Osteoblast (primary cell): ENCODE measurements at regions not wholly inside any gene's neighbourhood (a gene's known extent, or its start where the extent isn't known, plus 50 kb on each side); places are given as distances from the start of the nearest gene placed in this dataset.

Source experiments
- DNase-seq: peaks from one replicate; pipeline ENCODE4 v3.0.0; 2011; ENCODE audit warnings: low spot score, mixed read lengths; ENCODE audit not compliant: insufficient read length; ENCODE audit errors: missing footprints
- H2AFZ ChIP-seq: 2 replicates; pipeline ENCODE4 v1.6.0; 2011; ENCODE audit warnings: mild to moderate bottlenecking, low read length
- H3K27ac ChIP-seq: 2 replicates; pipeline ENCODE4 v1.5.1; 2011; ENCODE audit warnings: mild to moderate bottlenecking, low read depth, low read length, moderate library complexity
- H3K27me3 ChIP-seq: 2 replicates; pipeline ENCODE4 v1.6.0; 2012; ENCODE audit warnings: mild to moderate bottlenecking, control low read depth, inconsistent platforms, low read length, moderate library complexity; ENCODE audit not compliant: insufficient read depth
- H3K36me3 ChIP-seq: 2 replicates; pipeline ENCODE4 v1.5.1; 2011; ENCODE audit warnings: mild to moderate bottlenecking, low read length, control low read depth, moderate library complexity; ENCODE audit not compliant: insufficient read depth
- H3K4me1 ChIP-seq: 2 replicates; pipeline ENCODE4 v1.5.1; 2011; ENCODE audit warnings: mild to moderate bottlenecking, low read length, control low read depth, moderate library complexity; ENCODE audit not compliant: insufficient read depth
- H3K4me2 ChIP-seq: 2 replicates; pipeline ENCODE4 v1.6.0; 2011; ENCODE audit warnings: mild to moderate bottlenecking, low read length; ENCODE audit not compliant: insufficient read depth
- H3K4me3 ChIP-seq: fragments of 200-600 bp; sonication (generic); 3 replicates; pipeline ENCODE4 v1.5.1; 2012; ENCODE audit warnings: mild to moderate bottlenecking, low read length, inconsistent platforms; ENCODE audit not compliant: insufficient read depth
- H3K79me2 ChIP-seq: 2 replicates; pipeline ENCODE4 v1.6.0; 2012; ENCODE audit warnings: mild to moderate bottlenecking, low read length, control low read depth, inconsistent platforms; ENCODE audit not compliant: insufficient read depth
- H3K9me3 ChIP-seq: 2 replicates; pipeline ENCODE4 v1.5.1; 2011; ENCODE audit warnings: low read depth, low read length, control low read depth
- H4K20me1 ChIP-seq: 2 replicates; pipeline ENCODE4 v1.6.0; 2012; ENCODE audit warnings: mild to moderate bottlenecking, low read length, control low read depth; ENCODE audit not compliant: insufficient read depth
- TF ChIP-seq, protein P1 (sequence below): IDR thresholded peaks from 2 replicates; pipeline ENCODE4 v1.5.1; 2011; ENCODE audit warnings: mild to moderate bottlenecking, low read depth, low read length, moderate library complexity; ENCODE audit errors: extremely low read depth

DNA sequence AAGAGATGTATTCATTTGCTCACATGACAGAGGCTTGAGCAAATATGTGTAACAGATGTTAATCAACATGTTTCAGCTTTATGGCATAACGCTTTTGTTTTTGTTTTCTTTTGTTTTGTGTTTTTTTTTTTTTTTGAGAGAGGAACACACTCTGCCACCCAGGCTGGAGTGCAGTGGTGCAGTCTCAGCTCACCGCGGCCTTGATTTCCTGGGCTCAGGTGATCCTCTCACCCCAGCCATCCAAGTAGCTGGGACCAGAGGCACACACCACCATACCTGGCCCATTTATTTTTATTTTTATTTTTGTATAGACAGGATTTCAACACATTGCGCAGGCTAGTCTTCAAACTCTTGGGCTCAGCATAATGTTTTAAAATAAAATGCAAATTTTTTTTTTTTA is 1504.4 kb upstream of the CADM2 start:
- Histone ChIP-seq H3K4me2 (no peak overlapping the region), H3K79me2 (no peaks in the 10 kb centered on the region), H3K27me3 (no peaks in the 10 kb centered on the region), H3K4me3 (no peak overlapping the region), H3K36me3 (no peaks in the 10 kb centered on the region), H3K9me3 (no peaks in the 10 kb centered on the region), H2AFZ (no peak overlapping the region), H4K20me1 (no peaks in the 10 kb centered on the region), H3K27ac (no peak overlapping the region), H3K4me1 (no peaks in the 10 kb centered on the region)
- TF ChIP-seq, protein P1, sequence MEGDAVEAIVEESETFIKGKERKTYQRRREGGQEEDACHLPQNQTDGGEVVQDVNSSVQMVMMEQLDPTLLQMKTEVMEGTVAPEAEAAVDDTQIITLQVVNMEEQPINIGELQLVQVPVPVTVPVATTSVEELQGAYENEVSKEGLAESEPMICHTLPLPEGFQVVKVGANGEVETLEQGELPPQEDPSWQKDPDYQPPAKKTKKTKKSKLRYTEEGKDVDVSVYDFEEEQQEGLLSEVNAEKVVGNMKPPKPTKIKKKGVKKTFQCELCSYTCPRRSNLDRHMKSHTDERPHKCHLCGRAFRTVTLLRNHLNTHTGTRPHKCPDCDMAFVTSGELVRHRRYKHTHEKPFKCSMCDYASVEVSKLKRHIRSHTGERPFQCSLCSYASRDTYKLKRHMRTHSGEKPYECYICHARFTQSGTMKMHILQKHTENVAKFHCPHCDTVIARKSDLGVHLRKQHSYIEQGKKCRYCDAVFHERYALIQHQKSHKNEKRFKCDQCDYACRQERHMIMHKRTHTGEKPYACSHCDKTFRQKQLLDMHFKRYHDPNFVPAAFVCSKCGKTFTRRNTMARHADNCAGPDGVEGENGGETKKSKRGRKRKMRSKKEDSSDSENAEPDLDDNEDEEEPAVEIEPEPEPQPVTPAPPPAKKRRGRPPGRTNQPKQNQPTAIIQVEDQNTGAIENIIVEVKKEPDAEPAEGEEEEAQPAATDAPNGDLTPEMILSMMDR, result no peak
- no peak for DNase-seq

- Histone ChIP-seq H3K79me2 (no peaks in the 10 kb centered on the region), H3K9me3 (no peaks in the 10 kb centered on the region), H3K36me3 (no peaks in the 10 kb centered on the region), H3K4me1 (no peaks in the 10 kb centered on the region), H3K4me2 (no peak overlapping the region), H3K4me3 (no peak overlapping the region), H3K27ac (no peak overlapping the region), H2AFZ (no peak overlapping the region), H3K27me3 (no peaks in the 10 kb centered on the region), H4K20me1 (no peaks in the 10 kb centered on the region)
- TF ChIP-seq, protein P1, result no peak
- no peak for DNase-seq
Observed at GRCh38 chr3:83457551-83457950, 1501.2 kb upstream of the CADM2 start.

DNA sequence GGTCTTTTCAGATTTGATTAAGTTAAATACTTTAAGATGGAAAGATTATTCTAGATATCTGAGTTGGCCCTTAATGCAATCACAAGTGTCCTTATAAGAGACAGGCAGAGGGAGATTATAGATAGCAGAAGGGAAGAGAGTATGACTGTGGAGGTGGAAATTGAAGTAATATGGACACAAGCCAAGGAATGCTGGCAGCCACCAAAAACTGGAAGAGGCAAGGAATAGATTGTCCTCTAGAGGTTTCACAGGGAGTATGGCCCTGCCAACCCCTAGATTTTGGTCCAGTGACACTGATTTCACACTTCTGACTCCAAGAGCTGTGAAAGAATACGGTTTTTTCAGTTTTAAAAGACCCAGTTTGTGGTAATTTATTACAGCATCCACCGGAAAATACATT is 1498.7 kb upstream of the CADM2 start:
- H3K27me3 ChIP-seq, result no peaks in the 10 kb centered on the region
- no peaks in the 10 kb centered on the region for H3K36me3 ChIP-seq
- H3K9me3 ChIP-seq, result no peaks in the 10 kb centered on the region
- TF ChIP-seq, protein P1, result no peak
- no peaks in the 10 kb centered on the region for H4K20me1 ChIP-seq
- no peak overlapping the region for H2AFZ ChIP-seq
- no peaks in the 10 kb centered on the region for H3K79me2 ChIP-seq
- no peak for DNase-seq
- no peak overlapping the region for H3K4me3 ChIP-seq
- no peaks in the 10 kb centered on the region for H3K4me1 ChIP-seq
- no peak overlapping the region for H3K4me2 ChIP-seq
- no peak overlapping the region for H3K27ac ChIP-seq

DNA sequence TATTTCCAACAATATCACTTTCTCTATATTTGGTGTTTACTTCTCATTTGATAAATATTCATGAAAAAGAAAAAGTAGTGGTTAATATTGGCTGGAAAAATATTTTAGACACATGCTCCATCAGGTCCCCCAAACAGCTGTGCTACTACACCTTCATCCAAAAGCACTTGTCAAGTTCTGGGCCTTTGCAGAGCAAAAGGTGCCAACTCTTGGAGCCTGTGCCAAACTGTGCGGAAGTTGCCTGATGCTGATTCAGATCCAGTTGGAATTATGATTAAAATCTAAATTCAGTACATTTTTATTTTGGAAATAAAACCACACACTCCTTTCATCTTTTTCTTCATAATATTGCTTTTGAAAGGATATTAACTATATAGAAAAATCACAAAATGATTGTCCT is 1497.4 kb upstream of the CADM2 start:
- H3K79me2 ChIP-seq, result no peaks in the 10 kb centered on the region
- no peaks in the 10 kb centered on the region for H3K9me3 ChIP-seq
- H3K4me1 ChIP-seq, result no peaks in the 10 kb centered on the region
- TF ChIP-seq, protein P1, result no peak
- no peak overlapping the region for H3K4me2 ChIP-seq
- H3K27me3 ChIP-seq, result no peaks in the 10 kb centered on the region
- no peaks in the 10 kb centered on the region for H3K36me3 ChIP-seq
- H2AFZ ChIP-seq, result no peak overlapping the region
- DNase-seq, result no peak
- no peaks in the 10 kb centered on the region for H4K20me1 ChIP-seq
- H3K4me3 ChIP-seq, result no peak overlapping the region
- no peak overlapping the region for H3K27ac ChIP-seq
